GM18909 (cell line): ENCODE measurements at regions not wholly inside any gene's neighbourhood (a gene's known extent, or its start where the extent isn't known, plus 50 kb on each side); places are given as distances from the start of the nearest gene placed in this dataset.

Source experiments
- ATAC-seq: cut with Tn5 transposase; IDR thresholded peaks from one replicate; pipeline ENCODE4 v1.9.1; 2021; ENCODE audit warnings: mild to moderate bottlenecking; ENCODE audit not compliant: unreplicated experiment, poor library complexity

- no peak for ATAC-seq
These were observed 52.1 kb upstream of the NFIB start for GRCh38 chr9:14366076-14366475.

- ATAC-seq: no peak
These were observed 51.7 kb upstream of the NFIB start for GRCh38 chr9:14365670-14366069.
